Glomerular visceral epithelial cell (primary cell): ENCODE measurements at regions not wholly inside any gene's neighbourhood (a gene's known extent, or its start where the extent isn't known, plus 50 kb on each side); places are given as distances from the start of the nearest gene placed in this dataset.
"Not testable (repeated sequence)": the region's sequence is repeated elsewhere in the genome, so short reads cannot be mapped to it uniquely, and the experiment has no call there.

Experiments used
- DNase-seq: peaks from one replicate; pipeline ENCODE4 v3.0.0-alpha.2; 2016; ENCODE audit errors: extremely low spot score

DNA sequence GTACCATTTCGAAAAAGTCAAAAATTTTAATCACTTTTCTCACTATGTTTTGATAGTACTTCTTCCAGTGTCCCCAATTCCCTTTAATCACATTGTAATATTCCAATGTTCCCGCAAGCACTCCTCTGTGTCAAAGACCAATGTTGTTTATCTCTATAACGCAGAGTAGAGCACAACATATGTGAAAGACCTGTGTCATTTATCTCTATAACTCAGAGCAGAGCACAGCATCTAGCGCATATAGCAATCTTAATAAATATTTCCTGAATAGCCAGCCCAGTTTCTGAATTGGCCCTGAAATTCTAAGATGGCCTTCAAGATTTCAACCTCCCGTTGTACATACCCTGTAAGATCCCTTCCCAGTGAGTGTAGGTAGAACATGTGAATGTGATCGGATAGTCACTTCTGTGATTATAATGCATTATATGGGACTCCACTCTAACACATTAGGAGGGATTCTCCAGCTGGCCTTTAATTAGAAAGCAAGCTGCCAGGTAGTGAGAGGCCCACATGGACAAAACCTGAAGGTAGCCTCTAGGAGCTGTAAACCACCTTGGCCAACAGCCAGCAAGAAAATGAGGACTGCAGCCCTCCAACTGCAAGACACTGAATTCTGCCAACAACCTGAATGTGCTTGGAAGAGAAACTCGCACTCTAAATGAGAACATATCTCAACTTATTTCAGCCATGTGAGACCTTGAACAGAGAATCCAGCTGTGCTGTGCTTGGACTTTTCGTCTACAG is 238.8 kb upstream of the SYT10 start:
- no peak for DNase-seq

DNA sequence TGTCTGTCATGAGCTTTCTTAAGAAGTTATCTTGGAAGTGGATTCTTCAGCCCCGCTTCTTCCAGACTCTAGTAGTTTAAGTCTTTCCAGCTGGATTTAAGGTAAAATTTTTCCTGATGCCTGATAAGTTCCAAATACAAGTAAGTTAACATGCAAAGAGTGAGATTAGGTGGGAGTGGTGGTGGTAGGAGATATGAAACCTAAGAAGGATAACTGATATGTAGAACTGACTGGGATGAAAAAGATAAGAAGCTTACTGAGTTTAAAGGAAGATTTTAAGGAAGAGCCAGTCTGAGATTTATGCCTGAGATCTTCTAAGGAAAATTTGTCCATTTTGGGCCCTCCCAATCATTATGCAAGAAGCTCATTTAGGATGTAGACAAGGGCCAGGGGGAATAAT is 250.9 kb upstream of the SYT10 start:
- no peak for DNase-seq

- DNase-seq, result no peak
Observed at GRCh38 chr12:33703221-33703620, 263.6 kb upstream of the SYT10 start.

DNA sequence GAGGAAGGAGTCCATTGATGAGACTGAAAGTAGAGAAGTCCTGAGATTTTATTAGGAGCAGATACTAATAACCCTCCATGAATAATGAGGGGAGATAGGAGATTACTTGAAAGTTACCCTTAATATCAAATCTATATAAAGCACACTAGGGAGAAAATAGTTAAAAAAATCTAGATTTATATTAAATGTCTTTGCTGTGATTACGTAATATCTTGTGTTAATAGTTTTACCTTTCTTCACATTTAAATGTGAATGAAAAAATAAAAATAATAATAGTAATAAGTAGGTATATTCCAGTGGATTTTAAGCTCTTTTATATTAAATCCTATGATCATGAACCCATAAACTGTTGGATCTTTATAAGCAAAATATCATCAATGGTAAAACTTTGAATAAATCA is 267.3 kb upstream of the SYT10 start:
- DNase-seq, result no peak

DNA sequence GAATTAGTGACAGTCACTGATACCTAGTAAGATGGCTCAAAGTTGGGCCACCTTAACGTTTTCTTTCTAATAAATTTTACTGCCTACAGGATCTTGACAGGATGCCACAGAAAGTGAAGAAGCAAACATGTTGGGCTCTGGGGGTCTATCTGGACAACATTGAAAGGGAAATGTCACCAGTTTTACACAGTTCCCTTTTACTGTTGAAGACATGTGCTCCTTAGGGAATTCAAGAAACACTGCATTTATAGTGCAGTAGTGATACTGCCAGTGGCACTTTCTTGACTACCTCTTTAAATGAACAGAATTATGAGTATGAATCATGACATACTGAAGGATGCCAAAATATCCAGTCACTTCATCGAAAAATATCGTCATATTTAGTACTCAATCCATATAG is 269.3 kb upstream of the SYT10 start:
- no peak for DNase-seq

DNA sequence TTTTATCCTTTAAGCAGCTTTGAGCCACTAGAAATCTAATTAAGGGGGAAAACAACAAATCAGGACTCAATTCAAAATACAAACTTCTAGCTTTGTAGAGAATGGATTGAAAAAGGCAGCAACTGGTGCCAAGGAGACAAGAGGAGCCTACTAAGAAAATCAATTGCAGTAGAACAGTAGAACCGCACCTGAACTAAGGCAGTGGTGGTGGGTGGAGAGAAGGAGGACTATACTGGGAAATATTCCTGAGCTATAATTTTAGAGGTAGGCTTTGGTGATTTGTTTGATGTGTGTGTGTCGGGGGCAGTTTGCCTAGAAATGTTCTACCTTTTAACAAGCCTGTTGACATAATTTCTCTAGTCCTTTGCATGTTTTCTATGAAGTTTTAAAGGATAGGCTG is 270.9 kb upstream of the SYT10 start:
- DNase-seq, result no peak

DNA sequence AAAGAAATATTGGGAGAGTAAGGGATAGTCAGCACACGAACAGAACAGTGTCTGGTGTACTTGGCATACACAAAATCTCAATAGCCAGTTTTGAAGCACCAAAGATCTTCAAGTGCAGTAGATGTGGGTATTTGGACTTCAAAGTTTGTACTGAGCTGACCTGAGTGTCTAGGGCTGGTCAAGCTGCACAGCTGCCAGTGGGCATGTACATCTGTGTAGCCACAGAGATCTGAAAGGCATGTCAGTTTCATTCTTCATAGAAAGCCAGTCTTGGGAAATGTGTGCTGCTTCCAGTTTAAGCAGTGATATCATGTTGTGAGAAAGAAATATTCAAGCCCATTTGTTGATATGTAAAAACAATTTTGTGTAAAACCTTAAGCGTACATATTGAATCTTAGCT is 279.0 kb upstream of the SYT10 start:
- DNase-seq, result no peak

GRCh38 chr12:33721561-33721960 is 281.9 kb upstream of the SYT10 start:
- no peak for DNase-seq

DNA sequence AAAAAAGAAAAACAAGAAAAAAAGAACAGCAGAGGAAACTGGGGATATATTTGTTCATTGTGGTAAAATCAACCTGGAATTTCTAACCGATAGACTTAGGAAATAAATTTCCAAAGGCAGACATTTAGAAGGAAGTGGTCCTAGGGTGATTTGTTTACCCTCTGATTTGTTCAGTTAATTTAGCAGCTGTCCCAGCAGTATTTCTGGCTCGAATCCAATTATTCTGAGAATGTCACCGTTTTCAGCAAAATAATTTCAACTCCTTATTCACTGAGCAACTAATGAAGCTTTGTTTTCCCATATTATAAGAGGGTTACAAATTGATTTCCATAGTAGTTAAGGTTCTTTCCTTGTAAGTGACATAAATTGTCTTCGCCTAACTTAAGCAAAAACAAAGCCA is 285.2 kb upstream of the SYT10 start:
- DNase-seq, result no peak

DNA sequence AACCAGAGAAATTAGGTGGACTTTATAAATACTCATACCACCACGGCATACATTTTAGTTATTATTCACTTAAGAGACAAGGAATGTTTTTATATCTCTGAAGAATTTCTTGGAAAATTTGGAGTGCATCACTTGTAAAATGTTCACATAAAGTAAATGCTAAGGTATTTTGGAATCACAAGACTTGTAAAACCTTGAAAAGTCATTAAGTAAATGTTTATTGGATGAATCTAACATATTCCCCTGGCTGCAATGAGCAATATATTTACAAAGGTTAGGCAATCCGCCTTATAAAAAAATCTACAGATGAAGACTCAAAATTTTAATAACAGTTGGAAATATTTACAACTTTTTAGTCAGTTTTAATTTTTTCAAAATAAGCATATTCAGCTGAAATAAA is 287.4 kb upstream of the ALG10 start:
- DNase-seq, result no peak

DNA sequence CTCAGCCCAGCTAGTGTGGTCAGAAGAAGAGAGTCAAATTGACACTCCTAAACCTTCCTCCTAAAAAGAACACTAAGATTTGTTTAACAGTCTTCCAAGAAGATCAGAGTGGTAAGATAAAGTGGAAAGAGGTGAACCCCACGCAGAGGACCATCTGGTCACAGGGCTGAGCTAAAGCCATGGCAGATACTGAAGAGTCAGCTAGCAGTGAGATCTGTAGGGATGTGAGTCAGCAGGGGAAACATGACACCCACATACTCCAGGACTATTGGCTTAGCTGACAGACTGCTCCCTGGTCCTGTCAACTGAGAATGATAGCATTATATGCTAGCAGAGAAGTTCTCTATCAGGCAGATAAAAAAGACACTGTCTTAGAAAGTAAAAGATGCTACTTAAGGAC is 269.4 kb upstream of the ALG10 start:
- DNase-seq, result peak; percentile 59

DNA sequence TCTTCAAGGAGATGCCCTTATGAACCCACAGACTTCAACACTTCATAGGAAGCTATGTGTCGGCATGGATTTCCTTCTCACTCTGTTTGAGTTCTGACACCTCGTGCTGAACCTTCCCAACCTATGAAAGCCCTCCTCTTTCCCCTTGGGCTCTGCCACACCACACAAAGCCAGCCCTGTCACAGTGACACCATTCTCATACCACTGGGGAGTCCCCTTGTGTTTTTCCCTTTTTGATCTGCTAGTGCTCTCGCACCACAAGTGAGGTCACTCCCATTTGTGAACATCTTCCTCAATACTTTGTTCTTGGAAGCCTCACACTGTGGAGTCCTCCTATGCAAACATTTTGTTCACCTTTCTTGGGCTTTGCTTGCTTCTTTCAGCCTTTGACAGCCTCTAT is 264.6 kb upstream of the ALG10 start:
- DNase-seq, result no peak

DNA sequence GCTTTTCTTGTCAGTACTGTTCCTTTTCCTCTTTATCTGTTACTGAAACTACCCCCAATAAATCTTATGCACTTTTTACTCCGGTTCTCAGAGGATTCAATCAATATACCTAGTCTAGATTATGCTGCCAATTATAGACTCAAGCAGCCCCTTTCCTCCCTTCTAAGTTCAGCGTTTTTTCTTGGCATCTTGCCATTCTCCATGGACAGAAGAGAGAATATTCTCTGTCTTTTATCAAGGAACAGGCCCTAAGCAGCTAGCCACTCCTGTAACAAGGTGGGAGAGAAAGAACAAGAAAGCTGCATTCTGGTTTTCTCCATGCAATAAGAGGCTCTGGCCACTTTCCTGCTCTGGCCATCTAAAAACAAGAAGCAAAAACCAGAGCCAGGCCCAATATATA is 263.0 kb upstream of the ALG10 start:
- DNase-seq, result no peak

GRCh38 chr12:33763331-33763730 is 259.0 kb upstream of the ALG10 start:
- no peak for DNase-seq

- DNase-seq, result no peak
Observed at GRCh38 chr12:33770652-33771051, 251.6 kb upstream of the ALG10 start.

- DNase-seq, result no peak
Observed at GRCh38 chr12:33771889-33772288, 250.4 kb upstream of the ALG10 start.

DNA sequence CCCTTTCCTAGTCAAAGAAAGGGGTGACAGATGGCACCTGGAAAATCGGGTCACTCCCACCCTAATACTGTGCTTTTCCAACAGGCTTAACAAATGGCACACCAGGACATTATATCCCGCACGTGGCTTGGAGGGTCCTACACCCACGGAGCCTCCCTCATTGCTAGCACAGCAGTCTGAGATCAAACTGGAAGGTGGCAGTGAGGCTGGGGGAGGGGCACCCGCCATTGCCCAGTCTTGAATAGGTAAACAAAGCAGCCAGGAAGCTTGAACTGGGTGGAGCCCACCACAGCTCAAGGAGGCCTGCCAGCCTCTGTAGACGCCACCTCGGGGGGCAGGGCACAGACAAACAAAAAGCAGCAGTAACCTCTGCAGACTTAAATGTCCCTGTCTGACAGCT is 249.2 kb upstream of the ALG10 start:
- DNase-seq, result not testable (repeated sequence)

- no peak for DNase-seq
Observed at GRCh38 chr12:33786532-33786931, 235.8 kb upstream of the ALG10 start.

DNA sequence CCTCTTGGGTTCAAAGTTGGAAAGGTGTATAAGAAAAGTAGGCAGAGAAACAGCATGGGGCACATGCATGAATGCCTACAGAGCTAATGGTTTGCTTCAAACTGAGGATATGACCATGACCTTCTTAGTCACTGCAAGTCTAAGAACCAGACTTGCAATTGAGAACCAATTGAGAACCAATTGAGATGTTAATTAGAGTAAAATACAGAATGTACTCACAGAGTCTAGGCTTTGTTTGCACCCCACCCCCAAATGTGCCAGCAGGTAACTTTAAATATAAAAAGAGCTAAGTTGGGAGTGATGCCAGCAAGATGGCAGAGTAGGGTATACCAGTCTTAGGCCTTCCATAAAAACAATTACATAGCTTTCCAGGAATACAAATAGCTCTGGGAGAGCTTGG is 227.3 kb upstream of the ALG10 start:
- no peak for DNase-seq

GRCh38 chr12:33795536-33795935 is 226.8 kb upstream of the ALG10 start:
- peak; percentile 98 for DNase-seq

DNA sequence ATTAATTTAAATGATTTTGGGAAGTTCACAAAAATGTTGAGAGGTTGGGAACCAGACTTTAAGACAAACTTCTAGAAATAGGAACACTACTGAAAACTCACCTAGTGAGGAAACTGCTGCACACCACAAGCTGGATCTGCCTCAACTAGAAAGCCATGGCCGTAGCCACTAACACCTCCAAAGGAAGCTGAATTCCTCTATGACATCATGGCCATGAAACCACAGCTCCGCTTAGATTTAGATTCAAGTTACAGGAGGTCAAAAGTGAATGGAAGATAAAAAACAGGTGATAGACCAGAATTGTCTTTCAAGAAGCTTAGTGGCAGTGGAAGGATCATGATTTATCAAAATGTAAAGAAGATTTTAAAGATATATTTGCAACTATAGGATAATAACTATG is 208.8 kb upstream of the ALG10 start:
- peak; percentile 60 for DNase-seq

DNA sequence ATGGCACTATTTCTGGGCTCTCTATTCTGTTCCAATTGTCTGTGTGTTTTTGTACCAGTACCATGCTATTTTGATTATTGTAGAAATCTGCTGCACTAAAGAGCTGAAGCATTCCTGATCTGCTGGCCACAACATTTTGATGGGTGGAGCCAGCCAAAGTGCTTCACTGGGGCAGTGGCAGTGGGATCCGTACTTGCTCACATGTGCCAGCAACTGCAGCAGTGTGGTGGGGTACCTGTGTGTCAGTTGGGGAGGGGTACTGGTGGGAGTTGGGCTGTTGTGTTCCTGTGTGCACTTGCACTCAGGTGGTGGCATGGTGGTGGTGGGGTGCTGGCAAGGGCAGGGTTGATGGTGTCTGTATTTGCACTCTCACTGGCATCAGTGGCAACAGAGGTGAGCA is 204.6 kb upstream of the ALG10 start:
- DNase-seq, result no peak

- no peak for DNase-seq
Observed at GRCh38 chr12:33818313-33818712, 204.0 kb upstream of the ALG10 start.

DNA sequence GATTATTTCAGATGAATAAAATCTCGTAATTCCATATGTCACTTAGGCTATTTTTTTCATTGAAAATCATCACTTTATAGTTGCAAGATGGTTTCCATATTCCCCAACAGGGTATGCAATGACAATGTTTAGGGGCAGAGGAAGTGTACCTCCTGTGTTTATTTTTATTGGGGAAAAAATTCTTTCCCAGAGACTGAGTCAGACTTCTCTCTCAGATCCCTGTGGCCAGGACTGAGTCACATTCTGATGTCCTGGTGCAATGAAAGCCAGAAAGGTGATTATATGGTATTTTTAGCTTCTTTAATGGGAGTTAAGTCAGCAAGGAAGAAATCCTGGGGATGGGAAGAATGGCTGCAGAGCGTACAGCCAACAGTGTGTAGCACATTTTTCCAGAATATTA is 196.9 kb upstream of the ALG10 start:
- DNase-seq, result peak; percentile 56
